HG02759 (cell line): ENCODE measurements at regions not wholly inside any gene's neighbourhood (a gene's known extent, or its start where the extent isn't known, plus 50 kb on each side); places are given as distances from the start of the nearest gene placed in this dataset.
"Not testable (repeated sequence)": the region's sequence is repeated elsewhere in the genome, so short reads cannot be mapped to it uniquely, and the experiment has no call there.

Experiments used
- ATAC-seq: cut with Tn5 transposase; IDR thresholded peaks from one replicate; pipeline ENCODE4 v1.9.1; 2021; ENCODE audit warnings: mild to moderate bottlenecking, moderate library complexity; ENCODE audit not compliant: unreplicated experiment

GRCh38 chr12:75685617-75686225 lies 174.3 kb upstream of the KRR1 start:
- ATAC-seq: no peak

- no peak for ATAC-seq
Measured at GRCh38 chr12:75684678-75685616, 173.5 kb upstream of the KRR1 start.

GRCh38 chr12:75683995-75684586 lies 172.7 kb upstream of the KRR1 start:
- not testable (repeated sequence) for ATAC-seq

- no peak for ATAC-seq
Measured at GRCh38 chr12:75683220-75683619, 171.8 kb upstream of the KRR1 start.

GRCh38 chr12:75677522-75677921 lies 166.1 kb upstream of the KRR1 start:
- no peak for ATAC-seq

GRCh38 chr12:75674393-75674792 lies 163.0 kb upstream of the KRR1 start:
- no peak for ATAC-seq

- no peak for ATAC-seq
Measured at GRCh38 chr12:75672200-75672599, 160.8 kb upstream of the KRR1 start.

- no peak for ATAC-seq
Measured at GRCh38 chr12:75670216-75670615, 158.8 kb upstream of the KRR1 start.

- ATAC-seq: no peak
Measured at GRCh38 chr12:75666939-75667334, 155.5 kb upstream of the KRR1 start.

GRCh38 chr12:75666126-75666938 lies 154.9 kb upstream of the KRR1 start:
- no peak for ATAC-seq

- ATAC-seq: no peak
Measured at GRCh38 chr12:75665216-75665615, 153.8 kb upstream of the KRR1 start.

GRCh38 chr12:75662511-75663159 lies 151.2 kb upstream of the KRR1 start:
- ATAC-seq: no peak

- no peak for ATAC-seq
Measured at GRCh38 chr12:75661908-75662307, 150.5 kb upstream of the KRR1 start.

- no peak for ATAC-seq
Measured at GRCh38 chr12:75660805-75661404, 149.5 kb upstream of the KRR1 start.

- no peak for ATAC-seq
Measured at GRCh38 chr12:75660107-75660530, 148.7 kb upstream of the KRR1 start.

GRCh38 chr12:75658901-75659823 lies 147.8 kb upstream of the KRR1 start:
- no peak for ATAC-seq

- no peak for ATAC-seq
Measured at GRCh38 chr12:75658286-75658685, 146.9 kb upstream of the KRR1 start.

- ATAC-seq: no peak
Measured at GRCh38 chr12:75657831-75658230, 146.4 kb upstream of the KRR1 start.

GRCh38 chr12:75657354-75657753 lies 145.9 kb upstream of the KRR1 start:
- not testable (repeated sequence) for ATAC-seq
